ENCODE measurements at regions not wholly inside any gene's neighbourhood (a gene's known extent, or its start where the extent isn't known, plus 50 kb on each side); places are given as distances from the start of the nearest gene placed in this dataset.
"Not testable (repeated sequence)": the region's sequence is repeated elsewhere in the genome, so short reads cannot be mapped to it uniquely, and the experiment has no call there.

DNA sequence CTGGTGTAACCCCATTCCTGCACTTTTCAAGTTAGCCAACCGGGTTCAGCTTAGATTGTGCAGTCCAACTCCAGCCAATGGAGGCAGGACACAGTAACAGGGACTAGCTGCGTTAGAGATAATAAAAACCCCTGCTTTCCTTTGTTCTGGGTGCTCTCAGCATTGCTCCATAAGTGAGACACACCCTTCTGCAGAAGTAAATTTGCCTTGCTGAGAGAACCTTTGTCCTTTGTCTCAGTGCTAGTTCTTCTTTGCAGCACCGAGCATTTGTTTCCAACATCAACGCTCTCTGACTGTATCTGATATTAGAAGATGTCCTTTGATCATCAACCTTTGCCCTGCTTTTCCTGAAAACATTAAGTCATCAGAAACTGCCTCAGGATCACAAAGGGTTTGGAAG lies 169.5 kb upstream of the OR13F1 start:
- DNase-seq: no peak

DNA sequence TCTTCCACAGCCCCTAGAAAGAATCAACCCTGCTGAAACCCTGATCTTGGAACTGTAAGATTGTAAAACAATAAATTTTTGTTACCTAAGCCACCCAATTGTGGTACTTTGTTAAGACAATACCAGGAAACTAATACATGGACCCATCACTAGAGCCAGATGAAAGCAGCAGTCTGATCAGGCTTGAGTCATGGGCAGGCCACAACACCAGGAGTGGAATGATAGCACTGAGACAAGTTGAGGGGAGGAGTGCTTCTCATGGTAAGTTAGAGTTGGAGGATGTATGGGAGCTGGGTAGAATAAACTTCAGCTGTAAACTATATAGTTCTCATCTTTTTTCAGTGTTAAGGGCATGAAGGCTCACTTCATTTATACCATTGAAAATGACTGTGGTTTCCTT lies 164.4 kb upstream of the OR13F1 start:
- no peak for DNase-seq

DNA sequence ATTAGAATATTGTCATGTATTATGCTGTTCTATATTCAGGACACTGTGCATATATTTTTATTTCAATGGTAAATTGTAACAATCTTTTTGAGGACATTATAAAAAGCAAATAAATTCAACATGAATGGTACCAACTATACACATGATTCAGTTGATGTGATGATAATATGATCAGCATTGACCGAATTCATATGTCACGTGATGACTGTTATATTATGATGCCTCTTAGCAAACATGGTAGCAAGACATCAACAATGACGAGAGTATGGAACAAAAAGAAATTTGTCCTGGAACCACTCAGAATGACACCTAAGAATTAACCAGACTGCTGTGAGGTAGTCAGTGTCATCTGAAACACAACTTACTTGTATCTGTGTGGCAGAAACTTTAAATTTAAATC lies 161.5 kb upstream of the OR13F1 start:
- no peak for DNase-seq

DNA sequence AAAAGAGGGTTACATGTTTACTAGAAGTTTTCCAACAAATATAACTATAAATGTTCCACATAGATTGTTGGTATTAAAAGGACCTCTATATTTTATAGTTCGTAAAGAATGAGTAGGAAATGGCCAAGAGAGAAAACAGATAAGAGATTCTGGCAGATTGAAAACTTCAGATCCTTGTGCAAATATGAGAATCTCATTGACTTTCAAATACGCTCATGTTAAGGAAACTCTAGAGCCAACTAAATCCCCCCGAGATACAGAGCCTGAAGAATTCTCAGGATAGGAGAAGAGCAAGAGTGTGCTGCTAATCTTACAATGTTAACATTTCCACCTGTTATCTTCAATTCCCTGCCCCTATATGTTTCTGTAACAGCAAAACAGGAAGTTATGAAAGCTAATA lies 159.0 kb upstream of the OR13F1 start:
- DNase-seq: no peak

GRCh38 chr9:104350541-104350940 lies 153.5 kb upstream of the OR13F1 start:
- no peak for DNase-seq

DNA sequence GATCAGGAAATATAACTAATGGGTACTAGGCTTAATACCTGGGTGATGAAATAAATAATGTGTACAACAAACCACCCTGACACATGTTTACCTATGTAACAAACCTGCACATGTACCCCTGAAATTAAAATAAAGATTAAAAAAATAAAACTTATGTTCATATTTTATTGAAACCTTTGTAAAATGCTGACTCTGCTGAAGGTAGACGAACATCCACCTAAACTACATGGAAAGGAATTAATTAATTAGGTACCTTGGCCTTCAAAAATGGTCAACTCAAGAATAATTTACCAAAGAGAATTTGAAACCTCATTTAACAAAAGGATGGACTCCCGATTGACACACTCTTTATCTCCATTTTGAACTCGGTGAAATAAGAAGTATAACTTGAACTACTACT lies 152.3 kb upstream of the OR13F1 start:
- DNase-seq: no peak

GRCh38 chr9:104361207-104361606 lies 142.9 kb upstream of the OR13F1 start:
- no peak for DNase-seq

DNA sequence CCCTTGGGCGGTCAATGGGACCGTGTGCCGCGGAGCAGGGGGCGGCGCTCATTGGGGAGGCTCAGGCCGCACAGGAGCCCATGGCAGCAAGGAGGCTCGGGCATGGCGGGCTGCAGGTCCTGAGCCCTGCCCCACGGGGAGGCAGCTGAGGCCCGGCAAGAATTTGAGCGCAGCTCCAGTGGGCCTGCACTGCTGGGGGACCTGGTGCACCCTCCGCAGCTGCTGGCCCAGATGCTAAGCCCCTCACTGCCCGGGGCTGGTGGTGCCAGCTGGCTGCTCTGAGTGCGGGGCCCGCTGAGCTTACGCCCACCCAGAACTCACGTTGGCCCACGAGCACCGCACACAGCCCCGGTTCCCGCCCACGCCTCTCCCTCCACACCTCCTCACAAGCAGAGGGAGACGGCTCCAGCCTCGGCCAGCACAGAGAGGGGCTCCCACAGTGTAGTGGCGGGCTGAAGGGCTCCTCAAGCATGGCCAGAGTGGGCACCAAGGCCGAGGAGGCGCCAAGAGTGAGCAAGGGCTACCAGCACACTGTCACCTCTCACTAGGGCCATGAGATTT lies 141.1 kb upstream of the OR13F1 start:
- DNase-seq: no peak

- DNase-seq: no peak
Measured at GRCh38 chr9:104367507-104367906, 136.6 kb upstream of the OR13F1 start.

GRCh38 chr9:104368318-104368717 lies 135.7 kb upstream of the OR13F1 start:
- DNase-seq: not testable (repeated sequence)

DNA sequence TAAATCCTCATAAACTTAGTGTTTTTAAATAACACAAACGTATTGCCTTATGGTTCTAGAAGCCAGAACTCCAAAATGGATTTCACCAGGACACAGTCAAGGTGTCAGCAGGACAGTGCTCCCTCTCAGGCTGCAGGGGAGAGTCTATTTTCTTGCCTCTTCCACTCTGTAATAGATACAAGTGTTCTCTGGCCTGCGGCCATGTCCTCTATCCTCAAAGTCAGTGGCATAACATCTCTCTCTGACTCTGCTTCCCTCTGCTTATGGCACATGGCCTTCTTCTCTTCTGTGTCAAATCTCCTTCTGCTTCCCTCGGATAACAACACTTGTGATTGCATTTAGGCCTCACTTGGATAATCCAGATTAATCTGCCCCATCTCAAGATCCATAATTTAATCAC lies 129.4 kb upstream of the OR13F1 start:
- DNase-seq: no peak

- no peak for DNase-seq
Measured at GRCh38 chr9:104386013-104386412, 118.0 kb upstream of the OR13F1 start.

DNA sequence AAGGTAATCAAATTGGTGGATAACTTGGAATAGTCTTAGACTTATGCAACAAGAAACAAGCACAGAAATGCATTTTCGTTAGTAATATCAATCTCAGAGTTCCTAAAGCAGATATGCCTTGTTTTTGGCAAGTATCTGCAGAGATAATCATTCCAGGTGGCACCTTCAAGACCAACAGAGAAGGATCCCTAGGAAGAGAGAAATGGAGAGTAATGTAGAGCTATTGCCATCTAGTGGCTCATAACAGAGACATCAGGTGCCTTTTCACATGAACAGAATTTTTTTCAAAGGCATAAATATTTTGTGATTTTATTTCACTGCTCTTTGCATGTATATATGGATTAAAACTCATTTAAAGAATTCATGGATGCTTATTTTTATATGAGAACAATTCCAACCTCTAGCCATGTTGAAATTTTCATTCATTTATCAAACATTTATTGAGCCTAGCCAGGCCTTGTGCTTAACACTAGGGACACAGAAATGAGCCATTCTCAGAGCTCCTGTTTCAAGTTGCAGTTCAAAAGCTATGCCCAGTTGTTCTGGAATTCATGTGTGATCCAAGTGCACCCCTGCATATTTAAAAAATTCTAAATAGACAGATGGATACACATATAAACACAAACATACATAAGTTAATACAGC lies 117.5 kb upstream of the OR13F1 start:
- DNase-seq: peak; percentile 17

GRCh38 chr9:104388071-104388470 lies 116.0 kb upstream of the OR13F1 start:
- no peak for DNase-seq

DNA sequence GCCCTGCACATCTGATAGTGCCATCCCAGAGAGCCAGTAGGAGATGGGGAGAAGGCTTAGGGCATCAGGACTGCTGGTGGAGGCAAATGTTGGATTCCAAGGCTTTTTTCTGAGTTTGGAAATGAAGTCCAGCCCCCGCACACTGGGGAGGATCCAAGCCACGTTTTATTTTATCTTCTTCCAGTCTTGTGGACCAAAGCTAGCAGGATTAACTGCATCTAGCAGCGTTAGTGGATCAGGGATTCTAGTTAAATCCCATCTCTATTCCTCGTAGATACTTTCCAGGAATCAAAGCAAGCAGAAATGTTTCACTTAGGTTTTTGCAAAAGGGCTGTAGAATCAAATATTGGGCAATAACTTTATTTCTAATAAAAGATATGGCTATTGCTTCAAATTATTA lies 114.7 kb upstream of the OR13F1 start:
- no peak for DNase-seq

GRCh38 chr9:104394901-104395300 lies 109.2 kb upstream of the OR13F1 start:
- DNase-seq: not testable (repeated sequence)

DNA sequence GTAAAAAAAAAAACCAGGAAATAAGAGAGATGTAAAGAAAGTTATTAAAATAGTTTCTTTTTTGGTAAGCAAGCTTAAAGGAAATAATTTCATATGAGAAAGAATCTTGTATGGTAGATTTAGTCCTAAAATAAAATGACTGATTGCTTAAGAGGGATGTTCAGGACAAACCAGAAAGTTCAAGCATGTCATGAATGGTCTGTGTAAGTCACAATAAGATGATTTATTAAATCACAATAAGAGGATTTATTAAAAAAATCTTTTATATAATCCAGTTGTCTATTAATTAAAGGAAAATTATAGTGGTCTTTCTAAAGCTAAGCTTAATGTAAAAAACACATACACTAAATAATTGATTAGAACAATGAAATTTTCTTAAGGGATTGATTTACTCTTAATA lies 91.8 kb upstream of the OR13F1 start:
- DNase-seq: no peak

GRCh38 chr9:104416470-104416869 lies 87.6 kb upstream of the OR13F1 start:
- no peak for DNase-seq

GRCh38 chr9:104417296-104417695 lies 86.8 kb upstream of the OR13F1 start:
- DNase-seq: no peak

GRCh38 chr9:104429031-104429546 lies 75.0 kb upstream of the OR13F1 start:
- DNase-seq: no peak

DNA sequence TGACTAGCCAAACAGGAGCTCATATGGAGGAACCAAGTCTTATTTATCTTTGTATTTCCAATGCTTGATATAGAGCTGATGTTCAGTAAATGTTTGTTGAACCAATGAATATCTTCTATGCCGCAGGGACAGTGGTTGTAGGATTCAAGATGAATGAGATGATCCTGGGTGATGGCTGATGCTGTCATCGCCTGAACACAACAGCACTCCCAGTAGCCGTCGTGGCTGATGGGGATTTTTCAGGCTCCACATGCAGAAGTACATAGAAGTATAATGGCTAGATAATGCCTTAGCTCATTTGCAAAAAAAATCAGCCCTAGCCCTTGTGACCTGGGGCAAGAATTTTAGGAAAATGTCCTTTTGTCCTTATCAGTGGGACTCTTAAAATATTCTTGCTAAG lies 69.0 kb upstream of the OR13F1 start:
- no peak for DNase-seq

- no peak for DNase-seq
Measured at GRCh38 chr9:104448036-104448435, 56.0 kb upstream of the OR13F1 start.
